DMS153 treated with DMSO at 0.1 percent for 48 hours (cell line): ENCODE measurements at regions not wholly inside any gene's neighbourhood (a gene's known extent, or its start where the extent isn't known, plus 50 kb on each side); places are given as distances from the start of the nearest gene placed in this dataset.
"Not testable (repeated sequence)": the region's sequence is repeated elsewhere in the genome, so short reads cannot be mapped to it uniquely, and the experiment has no call there.

Experiments used
- DNase-seq: peaks from one replicate; lab custom pipeline; 2025; ENCODE audit not compliant: unreplicated experiment; lab: John Stamatoyannopoulos, UW

DNA sequence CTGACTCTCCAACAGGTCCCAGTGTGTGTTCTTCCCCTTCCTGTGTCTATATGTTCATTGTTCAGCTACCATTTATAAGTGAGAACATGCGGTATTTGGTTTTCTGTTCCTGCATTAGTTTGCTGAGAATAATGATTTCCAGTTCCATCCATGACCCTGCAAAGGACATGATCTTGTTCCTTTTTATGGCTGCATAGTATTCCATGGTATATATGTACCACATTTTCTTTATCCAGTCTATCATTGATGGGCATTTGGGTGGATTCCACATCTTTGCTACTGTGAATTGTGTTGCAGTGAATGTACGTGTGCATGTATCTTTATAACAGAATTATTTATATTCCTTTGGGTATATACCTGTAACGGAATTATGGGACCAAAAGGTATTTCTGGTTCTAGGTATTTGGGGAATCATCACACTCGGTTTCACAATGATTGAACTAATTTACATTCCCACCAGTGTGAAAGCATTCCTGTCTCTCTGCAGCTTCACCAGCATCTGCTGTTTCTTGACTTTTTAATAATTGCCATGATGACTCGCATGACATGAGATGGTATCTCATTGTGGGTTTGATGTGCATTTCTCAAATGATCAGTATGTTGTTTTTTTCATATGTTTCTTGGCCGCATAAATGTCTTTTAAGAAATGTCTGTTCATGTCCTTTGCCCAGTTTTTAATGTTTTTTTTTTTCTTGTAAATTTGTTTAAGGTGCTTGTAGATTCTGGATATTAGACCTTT, 60.2 kb downstream of the LSMEM1 start:
- no peak for DNase-seq

GRCh38 chr7:112546723-112547513, 66.1 kb downstream of the LSMEM1 start:
- no peak for DNase-seq

GRCh38 chr7:112547916-112548315, 67.1 kb downstream of the LSMEM1 start:
- DNase-seq: no peak

DNA sequence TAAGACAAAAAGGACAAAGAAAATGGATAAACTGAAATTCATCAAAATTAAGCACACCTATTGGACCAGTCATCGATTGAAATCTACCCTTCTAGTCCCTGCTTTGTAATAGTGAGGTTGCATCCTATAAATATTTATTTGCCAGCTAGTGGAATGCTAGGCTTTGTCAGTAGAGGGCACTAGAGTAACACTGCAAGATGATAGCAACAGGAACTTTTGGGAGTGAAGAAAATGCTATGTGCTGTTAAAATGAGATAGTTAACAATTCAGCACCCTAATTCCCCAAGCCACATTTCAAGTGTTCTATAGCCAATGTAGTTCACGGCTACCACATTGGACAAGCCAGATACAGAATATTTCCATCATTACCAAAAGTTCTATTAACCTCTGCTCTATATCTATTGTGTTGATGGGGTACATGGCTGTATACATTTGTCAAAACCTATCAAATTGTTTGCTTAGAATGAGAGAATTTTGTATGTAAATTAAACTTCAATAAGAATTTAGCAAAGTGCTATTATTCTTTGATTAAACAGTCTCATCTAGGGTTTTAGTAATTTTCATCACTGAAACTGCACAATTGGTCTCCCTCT, 69.8 kb downstream of the LSMEM1 start:
- DNase-seq: no peak

DNA sequence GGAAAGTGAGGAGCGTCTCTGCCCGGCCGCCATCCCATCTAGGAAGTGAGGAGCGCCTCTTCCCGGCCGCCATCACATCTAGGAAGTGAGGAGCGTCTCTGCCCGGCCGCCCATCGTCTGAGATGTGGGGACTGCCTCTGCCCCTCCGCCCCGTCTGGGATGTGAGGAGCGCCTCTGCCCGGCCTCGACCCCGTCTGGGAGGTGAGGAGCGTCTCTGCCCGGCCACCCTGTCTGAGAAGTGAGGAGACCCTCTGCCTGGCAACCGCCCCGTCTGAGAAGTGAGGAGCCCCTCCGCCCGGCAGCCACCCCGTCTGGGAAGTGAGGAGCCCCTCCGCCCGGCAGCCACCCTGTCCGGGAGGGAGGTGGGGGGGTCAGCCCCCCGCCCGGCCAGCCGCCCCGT, 70.7 kb downstream of the LSMEM1 start:
- not testable (repeated sequence) for DNase-seq

DNA sequence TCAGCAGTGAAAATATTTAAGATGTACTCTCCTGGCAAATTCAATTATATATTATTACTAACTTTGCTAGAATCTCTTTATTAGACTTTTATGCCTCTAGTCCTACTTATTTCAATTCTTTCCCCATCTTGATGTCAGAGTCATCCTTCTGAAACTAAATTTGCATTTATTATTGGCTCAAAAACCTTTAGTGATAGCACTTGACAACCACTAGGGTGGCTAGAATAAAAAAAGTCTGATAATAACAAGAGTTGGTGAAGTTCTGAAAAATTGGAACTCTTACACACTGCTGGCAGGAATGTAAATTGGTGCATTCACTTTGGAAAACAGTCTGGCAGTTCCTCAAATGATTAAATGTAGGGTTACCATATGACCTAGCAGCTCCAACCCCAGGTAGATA, 73.8 kb downstream of the LSMEM1 start:
- no peak for DNase-seq

DNA sequence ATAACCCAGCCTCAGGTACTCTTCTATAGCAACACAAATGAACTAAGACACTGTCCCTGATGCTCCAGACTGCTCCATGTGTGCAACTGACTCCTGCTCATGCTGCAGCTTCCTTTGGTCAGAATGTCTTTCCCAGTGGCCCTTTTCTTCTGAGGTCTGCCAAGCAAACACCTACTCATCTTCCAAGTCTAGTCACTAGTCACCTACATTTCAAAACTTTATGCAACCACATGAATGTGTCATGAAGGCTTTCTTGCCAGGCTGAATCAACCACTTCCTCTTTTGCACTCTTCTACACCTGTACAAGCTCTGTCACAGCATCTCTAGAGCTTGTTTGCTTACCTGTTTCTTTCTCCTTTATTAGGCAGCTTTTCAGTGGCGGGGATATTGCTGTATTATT, 75.8 kb downstream of the LSMEM1 start:
- DNase-seq: no peak

DNA sequence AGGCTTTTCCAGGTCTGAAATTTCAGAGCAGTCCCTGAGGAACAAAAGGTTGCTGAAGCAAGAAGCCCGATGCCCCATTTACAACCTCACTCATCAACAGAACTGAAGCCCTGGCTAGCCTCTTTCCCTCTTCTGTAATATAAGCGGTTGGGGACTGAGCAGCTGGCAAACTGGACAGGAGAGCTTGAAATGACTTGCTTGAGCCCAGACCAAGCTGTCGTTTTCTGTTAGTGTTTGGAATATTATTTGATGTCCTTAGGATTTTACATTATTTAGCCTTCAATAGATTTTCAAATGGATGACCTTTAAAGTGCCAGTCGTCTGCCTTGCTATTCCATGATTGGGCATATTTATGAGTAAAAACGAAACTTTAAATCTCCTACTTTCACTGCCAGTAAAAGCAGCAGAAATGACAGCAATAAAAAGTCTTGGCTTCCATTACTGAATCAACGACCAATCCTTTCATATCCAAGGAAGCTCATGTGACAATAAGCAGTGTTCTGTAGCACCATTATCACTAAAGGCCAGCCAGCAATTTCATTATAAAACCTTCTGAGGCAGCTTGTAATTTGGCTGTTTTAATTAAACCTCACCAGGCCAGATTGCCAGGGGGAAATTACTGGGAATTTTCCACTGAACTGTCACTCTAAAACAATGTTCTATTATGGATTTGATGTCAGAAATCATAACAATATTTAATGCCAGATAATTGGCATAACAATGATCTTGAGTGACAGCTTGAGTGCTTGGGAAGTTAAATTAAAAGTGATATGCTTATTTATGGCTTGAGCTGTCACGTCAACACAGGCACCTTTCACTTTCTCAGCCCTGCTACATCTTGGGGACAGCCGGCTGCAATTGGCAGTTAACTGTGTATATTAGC, 85.9 kb downstream of the LSMEM1 start:
- DNase-seq: no peak

DNA sequence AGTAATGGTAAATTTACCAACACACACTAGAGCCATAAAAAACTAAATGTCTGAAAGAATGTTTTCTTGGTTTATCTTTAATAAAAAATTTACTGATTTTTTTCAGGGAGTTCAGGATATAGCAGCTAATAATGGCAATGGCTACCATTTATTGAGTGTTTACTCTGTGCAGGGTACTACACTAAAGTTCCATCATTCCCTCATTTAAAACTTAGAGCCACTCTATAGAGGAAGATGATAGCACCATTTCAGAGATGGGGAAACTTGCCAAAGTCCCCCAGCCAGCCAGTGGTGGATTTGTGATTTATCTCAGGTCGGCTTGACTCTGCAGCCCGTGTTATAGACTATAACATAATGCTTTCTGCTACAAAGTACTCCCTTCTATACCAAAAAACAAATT, 86.6 kb downstream of the LSMEM1 start:
- DNase-seq: no peak

GRCh38 chr7:112571852-112572607, 91.2 kb downstream of the LSMEM1 start:
- peak; percentile 42 for DNase-seq

GRCh38 chr7:112572669-112573301, 92.0 kb downstream of the LSMEM1 start:
- peak; percentile 74 for DNase-seq

DNA sequence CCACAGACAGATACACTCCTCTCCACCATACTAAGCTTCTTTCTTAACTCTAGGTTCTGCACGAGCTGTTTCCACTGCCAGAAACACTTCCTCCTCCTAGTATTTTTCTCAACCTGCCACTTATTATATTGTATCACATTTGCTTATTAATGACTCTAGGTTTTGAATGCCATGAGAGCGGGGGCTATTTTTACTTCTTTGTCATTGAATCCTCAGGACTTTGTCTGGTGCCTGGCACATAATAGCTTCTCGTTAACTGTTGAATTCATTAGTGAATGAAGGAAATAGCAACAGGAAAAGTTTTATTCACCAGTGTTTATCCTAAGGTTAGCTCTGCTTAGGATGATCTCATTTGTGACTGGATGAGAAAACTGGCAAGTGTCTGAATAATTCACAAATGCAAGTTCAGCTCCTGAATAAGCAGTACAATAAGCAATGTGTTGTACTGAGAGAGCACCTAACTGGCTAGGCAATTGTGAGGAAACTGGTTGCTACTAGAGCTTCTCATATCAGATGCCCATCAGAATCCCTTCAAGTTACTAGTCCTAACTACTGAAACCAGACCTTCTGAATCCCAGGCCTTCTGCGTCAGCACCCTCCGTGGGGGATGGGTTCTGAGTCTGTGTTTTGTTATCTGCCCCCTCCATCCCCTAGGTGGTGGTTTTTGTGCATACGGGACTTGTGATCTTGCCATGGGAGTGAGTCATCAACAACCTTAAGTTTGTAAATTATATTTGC, 92.7 kb downstream of the LSMEM1 start:
- DNase-seq: peak; percentile 57

DNA sequence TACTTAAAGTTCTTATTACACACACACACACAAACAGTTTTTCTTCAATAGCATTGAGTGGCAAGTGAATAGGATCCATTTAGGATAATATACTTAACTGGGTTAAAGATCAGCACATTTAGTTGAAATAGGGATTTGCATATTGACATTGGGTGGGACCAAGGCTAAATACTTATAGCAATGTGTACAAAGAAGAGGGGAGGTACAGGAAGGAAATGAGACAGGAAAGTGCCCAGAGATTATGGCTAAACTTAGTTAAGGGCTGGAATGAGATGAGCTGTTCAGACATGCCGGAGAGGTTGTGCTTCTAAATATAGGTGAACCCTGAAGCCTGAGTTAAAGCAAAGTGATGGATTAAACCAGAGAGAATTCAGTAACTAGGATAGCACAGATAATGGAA, 95.1 kb downstream of the LSMEM1 start:
- no peak for DNase-seq

DNA sequence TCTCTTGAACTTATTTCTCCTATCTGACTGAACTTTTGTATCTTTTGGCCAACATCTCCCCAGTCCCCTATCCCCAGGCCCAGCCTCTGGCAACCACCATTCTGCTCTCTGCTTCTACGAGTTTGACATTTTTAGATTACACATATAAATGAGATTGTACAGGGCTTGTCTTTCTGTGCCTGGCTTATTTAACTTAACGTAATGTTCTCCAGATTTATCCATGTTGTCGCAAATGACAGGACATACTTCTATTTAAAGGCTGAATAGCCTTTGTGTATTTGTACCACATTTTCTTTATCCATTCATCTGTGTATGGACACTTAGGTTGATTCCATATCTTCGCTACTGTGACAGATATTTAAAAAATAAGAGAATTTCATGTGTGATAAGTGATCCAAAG, 98.6 kb downstream of the LSMEM1 start:
- DNase-seq: no peak

DNA sequence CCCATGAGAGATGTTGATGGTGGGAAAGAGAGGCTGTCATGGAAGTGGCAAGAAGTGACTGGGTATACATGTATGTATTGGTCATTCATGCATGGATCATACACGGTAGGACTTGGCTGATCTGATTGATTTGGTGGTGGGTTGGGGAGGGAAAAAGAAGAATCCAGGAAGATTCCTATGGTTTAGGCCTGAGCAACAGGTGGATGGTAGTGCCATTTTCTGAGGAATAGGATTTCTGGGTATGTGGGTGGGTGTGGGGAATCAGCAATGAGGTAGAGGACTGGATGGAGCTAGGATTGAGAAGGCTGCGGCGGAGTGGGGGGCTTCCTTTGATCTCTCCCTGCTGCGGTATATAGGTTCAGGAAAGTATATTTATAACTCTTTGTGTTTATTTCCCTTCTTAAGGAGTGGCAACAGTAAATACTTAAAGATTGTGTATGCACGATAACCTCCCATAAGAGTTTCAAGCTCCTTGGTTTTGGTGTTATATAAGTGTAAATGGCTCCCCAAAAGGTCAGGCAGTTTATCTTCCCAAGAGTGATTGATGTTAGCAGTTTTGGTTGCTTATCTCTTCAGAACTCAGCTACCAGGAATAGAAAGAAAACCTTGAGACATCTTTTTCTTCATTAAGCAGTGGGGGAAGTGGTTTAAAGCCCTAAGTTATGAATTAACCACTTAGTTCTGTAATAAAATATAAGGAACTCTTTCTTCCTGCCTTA, 100.1 kb downstream of the LSMEM1 start:
- DNase-seq: no peak

GRCh38 chr7:112581529-112581928, 100.7 kb downstream of the LSMEM1 start:
- no peak for DNase-seq

- no peak for DNase-seq
Measured at GRCh38 chr7:112584290-112584689, 103.5 kb downstream of the LSMEM1 start.

- DNase-seq: no peak
Measured at GRCh38 chr7:112587504-112587903, 106.7 kb downstream of the LSMEM1 start.
